Panc1 (cell line): ENCODE measurements at regions not wholly inside any gene's neighbourhood (a gene's known extent, or its start where the extent isn't known, plus 50 kb on each side); places are given as distances from the start of the nearest gene placed in this dataset.

Source experiments
- CTCF ChIP-seq: fragments of 450-650 bp; IDR thresholded peaks from 2 replicates; pipeline ENCODE4 v1.5.1; 2017; ENCODE audit warnings: mild to moderate bottlenecking
- POLR2AphosphoS5 ChIP-seq: IDR thresholded peaks from 2 replicates; pipeline ENCODE4 v1.6.1; 2012; ENCODE audit warnings: mild to moderate bottlenecking, low read depth, low read length, moderate library complexity

GRCh38 chr13:109394311-109394988, 391.9 kb downstream of the IRS2 start:
- no peak for TF ChIP-seq CTCF
- TF ChIP-seq POLR2AphosphoS5 = no peak
